Effector CD4-positive, alpha-beta T cell (primary cell): ENCODE measurements at regions not wholly inside any gene's neighbourhood (a gene's known extent, or its start where the extent isn't known, plus 50 kb on each side); places are given as distances from the start of the nearest gene placed in this dataset.

Experiments used
- DNase-seq: peaks from one replicate; pipeline ENCODE4 v3.0.0-alpha.2; 2020

GRCh38 chr11:115939104-115939730, 435.0 kb upstream of the CADM1 start:
- DNase-seq = no peak

- DNase-seq = no peak
These were observed 429.3 kb upstream of the CADM1 start for GRCh38 chr11:115933564-115933963.

GRCh38 chr11:115931548-115932083, 427.4 kb upstream of the CADM1 start:
- DNase-seq = no peak

- no peak for DNase-seq
These were observed 426.8 kb upstream of the CADM1 start for GRCh38 chr11:115930886-115931547.

- no peak for DNase-seq
These were observed 426.1 kb upstream of the CADM1 start for GRCh38 chr11:115930291-115930690.

- no peak for DNase-seq
These were observed 425.5 kb upstream of the CADM1 start for GRCh38 chr11:115929618-115930129.

- DNase-seq = no peak
These were observed 424.6 kb upstream of the CADM1 start for GRCh38 chr11:115928811-115929210.

GRCh38 chr11:115927823-115928329, 423.7 kb upstream of the CADM1 start:
- no peak for DNase-seq

- DNase-seq = no peak
These were observed 422.4 kb upstream of the CADM1 start for GRCh38 chr11:115926601-115927000.

GRCh38 chr11:115926138-115926537, 421.9 kb upstream of the CADM1 start:
- no peak for DNase-seq

GRCh38 chr11:115925568-115926090, 421.4 kb upstream of the CADM1 start:
- no peak for DNase-seq

GRCh38 chr11:115924744-115925567, 420.7 kb upstream of the CADM1 start:
- no peak for DNase-seq

GRCh38 chr11:115922876-115923275, 418.7 kb upstream of the CADM1 start:
- no peak for DNase-seq

- DNase-seq = no peak
These were observed 417.8 kb upstream of the CADM1 start for GRCh38 chr11:115921986-115922385.

GRCh38 chr11:115921540-115921939, 417.3 kb upstream of the CADM1 start:
- no peak for DNase-seq

GRCh38 chr11:115920841-115921480, 416.7 kb upstream of the CADM1 start:
- DNase-seq = no peak

GRCh38 chr11:115920092-115920461, 415.9 kb upstream of the CADM1 start:
- no peak for DNase-seq

GRCh38 chr11:115919341-115920091, 415.3 kb upstream of the CADM1 start:
- no peak for DNase-seq

GRCh38 chr11:115918576-115918975, 414.4 kb upstream of the CADM1 start:
- no peak for DNase-seq

GRCh38 chr11:115916608-115917007, 412.4 kb upstream of the CADM1 start:
- DNase-seq = no peak

GRCh38 chr11:115912484-115912945, 408.3 kb upstream of the CADM1 start:
- no peak for DNase-seq
